ENCODE measurements at regions not wholly inside any gene's neighbourhood (a gene's known extent, or its start where the extent isn't known, plus 50 kb on each side); places are given as distances from the start of the nearest gene placed in this dataset.

DNA sequence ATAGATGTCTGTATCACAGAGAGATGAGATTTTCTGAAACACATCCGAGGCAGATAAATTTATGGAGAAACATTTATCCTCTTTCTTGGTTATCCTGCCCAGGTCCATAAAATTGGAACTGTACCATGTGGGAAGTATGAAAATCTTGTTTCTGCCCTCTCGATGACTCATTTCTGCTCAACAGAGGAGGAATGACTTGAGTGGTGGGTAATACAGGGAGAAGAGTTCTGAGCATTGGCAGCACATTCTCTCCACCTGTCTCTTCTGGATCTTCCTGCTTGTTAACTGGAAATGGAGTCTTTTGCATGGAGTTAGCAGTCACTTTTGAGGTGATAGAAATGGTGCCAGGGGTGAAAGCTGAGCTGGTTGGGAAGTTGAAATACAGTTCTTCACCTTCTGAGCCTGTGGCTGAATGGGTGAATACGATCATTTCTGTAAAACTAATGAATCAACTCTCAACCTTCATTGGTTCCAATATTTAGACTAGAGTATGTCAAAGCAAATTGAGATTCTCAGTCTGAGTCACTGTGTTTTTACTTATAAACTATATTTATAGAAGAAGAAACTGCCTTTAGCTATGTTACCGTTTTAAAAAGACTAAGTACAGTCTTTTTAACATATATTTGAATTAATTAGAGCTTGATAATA lies 945.5 kb downstream of the SORCS3 start:
- dilution Hi-C loops (cut with MboI; ENCODE audit: extremely low pct_ligation_motif_present, low sequenced_read_pairs) = no loop called here
- FAIRE-seq (no peak), DNase-seq (ENCODE audit: low read depth, low spot score) (no peak)
- no peak for TF ChIP-seq EZH2 (IDR thresholded peaks at IDR 0.05; ENCODE audit: low read length)
- TF ChIP-seq, protein P1, sequence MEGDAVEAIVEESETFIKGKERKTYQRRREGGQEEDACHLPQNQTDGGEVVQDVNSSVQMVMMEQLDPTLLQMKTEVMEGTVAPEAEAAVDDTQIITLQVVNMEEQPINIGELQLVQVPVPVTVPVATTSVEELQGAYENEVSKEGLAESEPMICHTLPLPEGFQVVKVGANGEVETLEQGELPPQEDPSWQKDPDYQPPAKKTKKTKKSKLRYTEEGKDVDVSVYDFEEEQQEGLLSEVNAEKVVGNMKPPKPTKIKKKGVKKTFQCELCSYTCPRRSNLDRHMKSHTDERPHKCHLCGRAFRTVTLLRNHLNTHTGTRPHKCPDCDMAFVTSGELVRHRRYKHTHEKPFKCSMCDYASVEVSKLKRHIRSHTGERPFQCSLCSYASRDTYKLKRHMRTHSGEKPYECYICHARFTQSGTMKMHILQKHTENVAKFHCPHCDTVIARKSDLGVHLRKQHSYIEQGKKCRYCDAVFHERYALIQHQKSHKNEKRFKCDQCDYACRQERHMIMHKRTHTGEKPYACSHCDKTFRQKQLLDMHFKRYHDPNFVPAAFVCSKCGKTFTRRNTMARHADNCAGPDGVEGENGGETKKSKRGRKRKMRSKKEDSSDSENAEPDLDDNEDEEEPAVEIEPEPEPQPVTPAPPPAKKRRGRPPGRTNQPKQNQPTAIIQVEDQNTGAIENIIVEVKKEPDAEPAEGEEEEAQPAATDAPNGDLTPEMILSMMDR (optimal IDR thresholded peaks at IDR 0.05 in 1 of 3, IDR thresholded peaks at IDR 0.05 in 1 of 3, conservative IDR thresholded peaks at IDR 0.05 in 1 of 3; ENCODE audit: extremely low read depth in 1 of 3, insufficient read depth in 2 of 3, low read length in 3 of 3) = no peak
- Histone ChIP-seq H3K36me3 (ENCODE audit: control insufficient read depth in 2 of 2, extremely low read depth in 1 of 2, insufficient read depth in 2 of 2, low read length in 2 of 2) (no peaks in the 10 kb centered on the region), H3K9me1 (ENCODE audit: control insufficient read depth, extremely low read depth, insufficient read depth, low read length) (no peaks in the 10 kb centered on the region), H3K27me3 (ENCODE audit: control insufficient read depth, extremely low read depth, insufficient read depth, low read length) (no peaks in the 10 kb centered on the region), H3K79me2 (ENCODE audit: control insufficient read depth, insufficient read depth, low read length) (no peaks in the 10 kb centered on the region), H3K27ac (ENCODE audit: control insufficient read depth, insufficient read depth, low read length) (no peak overlapping the region), H3K4me3 (ENCODE audit: control insufficient read depth in 2 of 3, extremely low read depth in 1 of 3, insufficient read depth in 2 of 3, low read depth in 1 of 3, low read length in 3 of 3) (no peak overlapping the region), H3K4me1 (ENCODE audit: control insufficient read depth, extremely low read depth, insufficient read depth, low read length) (no peaks in the 10 kb centered on the region), H3K9me3 (ENCODE audit: control insufficient read depth, low read depth, low read length) (no peaks in the 10 kb centered on the region), H3K9ac (ENCODE audit: control insufficient read depth, extremely low read depth, insufficient read depth, low read length) (no peak overlapping the region), H3K4me2 (ENCODE audit: control insufficient read depth, extremely low read depth, insufficient read depth, low read depth, low read length) (no peak overlapping the region), H4K20me1 (ENCODE audit: control insufficient read depth, extremely low read depth, insufficient read depth, low read length) (no peaks in the 10 kb centered on the region), H2AFZ (ENCODE audit: control insufficient read depth, low read length) (no peak overlapping the region)

DNA sequence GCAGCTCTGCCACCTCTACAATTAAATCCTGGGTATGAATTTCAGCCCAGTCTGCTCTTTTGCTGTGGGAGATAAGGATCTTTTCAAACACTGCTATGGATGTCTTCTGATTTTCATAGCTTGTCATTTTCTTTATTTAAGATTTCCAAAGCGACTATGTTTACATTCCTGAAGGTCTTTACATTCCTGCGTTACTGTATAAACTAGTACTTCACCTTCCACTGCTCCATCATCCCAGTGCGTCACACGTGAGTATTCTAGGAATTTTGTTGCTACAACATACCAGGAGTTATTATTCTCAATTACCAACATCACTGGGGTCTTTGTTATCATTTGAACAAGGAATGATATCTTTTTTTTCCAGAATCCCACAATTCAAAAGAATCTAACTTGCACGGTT lies 944.7 kb downstream of the SORCS3 start:
- dilution Hi-C loops (cut with MboI; ENCODE audit: extremely low pct_ligation_motif_present, low sequenced_read_pairs) = no loop called here
- Histone ChIP-seq H2AFZ (ENCODE audit: control insufficient read depth, low read length) (no peak overlapping the region), H3K4me1 (ENCODE audit: control insufficient read depth, extremely low read depth, insufficient read depth, low read length) (no peaks in the 10 kb centered on the region), H4K20me1 (ENCODE audit: control insufficient read depth, extremely low read depth, insufficient read depth, low read length) (no peaks in the 10 kb centered on the region), H3K79me2 (ENCODE audit: control insufficient read depth, insufficient read depth, low read length) (no peaks in the 10 kb centered on the region), H3K9me1 (ENCODE audit: control insufficient read depth, extremely low read depth, insufficient read depth, low read length) (no peaks in the 10 kb centered on the region), H3K9me3 (ENCODE audit: control insufficient read depth, low read depth, low read length) (no peaks in the 10 kb centered on the region), H3K36me3 (ENCODE audit: control insufficient read depth in 2 of 2, extremely low read depth in 1 of 2, insufficient read depth in 2 of 2, low read length in 2 of 2) (no peaks in the 10 kb centered on the region), H3K4me3 (ENCODE audit: control insufficient read depth in 2 of 3, extremely low read depth in 1 of 3, insufficient read depth in 2 of 3, low read depth in 1 of 3, low read length in 3 of 3) (no peak overlapping the region), H3K27me3 (ENCODE audit: control insufficient read depth, extremely low read depth, insufficient read depth, low read length) (no peaks in the 10 kb centered on the region), H3K9ac (ENCODE audit: control insufficient read depth, extremely low read depth, insufficient read depth, low read length) (no peak overlapping the region), H3K4me2 (ENCODE audit: control insufficient read depth, extremely low read depth, insufficient read depth, low read depth, low read length) (no peak overlapping the region), H3K27ac (ENCODE audit: control insufficient read depth, insufficient read depth, low read length) (no peak overlapping the region)
- TF ChIP-seq, protein P1 (optimal IDR thresholded peaks at IDR 0.05 in 1 of 3, IDR thresholded peaks at IDR 0.05 in 1 of 3, conservative IDR thresholded peaks at IDR 0.05 in 1 of 3; ENCODE audit: extremely low read depth in 1 of 3, insufficient read depth in 2 of 3, low read length in 3 of 3) = no peak
- TF ChIP-seq EZH2 (IDR thresholded peaks at IDR 0.05; ENCODE audit: low read length) = no peak
- FAIRE-seq (no peak), DNase-seq (ENCODE audit: low read depth, low spot score) (no peak)

Measured in keratinocyte (primary cell).